Kidney (tissue), 13 donors: ENCODE measurements at regions not wholly inside any gene's neighbourhood (a gene's known extent, or its start where the extent isn't known, plus 50 kb on each side); places are given as distances from the start of the nearest gene placed in this dataset.
A peak's percentile ranks its signal among the peaks of the same experiment; 100 is the strongest.

Experiments used
- DNase-seq, 5 donors: peaks; one replicate each; pipeline ENCODE4 v3.0.0-alpha.2; 2013 to 2020
- FAIRE-seq: peaks from 2 replicates; lab custom pipeline; 2012; peaks lifted over from hg19 to GRCh38; lab: Jason Lieb, UNC
- H3K27ac ChIP-seq, 2 donors: one replicate each; pipeline ENCODE4 v1.7.0; 2013; ENCODE audit warnings: low read depth in 2 of 2, low read length in 2 of 2, inconsistent platforms in 1 of 2
- H3K27me3 ChIP-seq: one replicate; pipeline ENCODE4 v1.7.1; 2013; ENCODE audit warnings: low read length, inconsistent platforms; ENCODE audit not compliant: control insufficient read depth, insufficient read depth
- H3K36me3 ChIP-seq, 3 donors: one replicate each; pipeline versions ENCODE4 v1.7.0 to v1.7.1; 2013; ENCODE audit warnings: low read length in 3 of 3, control low read depth in 1 of 3, inconsistent platforms in 1 of 3; ENCODE audit not compliant: insufficient read depth in 3 of 3, control insufficient read depth in 2 of 3
- H3K4me1 ChIP-seq, 3 donors: one replicate each; pipeline versions ENCODE4 v1.7.0 to v1.7.1; 2013; ENCODE audit warnings: low read length in 3 of 3, inconsistent platforms in 1 of 3, low read depth in 1 of 3; ENCODE audit not compliant: control insufficient read depth in 2 of 3, insufficient read depth in 2 of 3
- H3K4me3 ChIP-seq, 3 donors: one replicate each; pipeline versions ENCODE4 v1.7.0 to v1.8.1; 2013; ENCODE audit warnings: low read length in 3 of 3, control low read depth in 1 of 3, inconsistent platforms in 1 of 3
- H3K9ac ChIP-seq, 3 donors: one replicate each; pipeline versions ENCODE4 v1.7.0 to v1.7.1; 2013; ENCODE audit warnings: low read length in 3 of 3, control low read depth in 1 of 3, inconsistent platforms in 1 of 3
- H3K9me3 ChIP-seq, 3 donors: one replicate each; pipeline versions ENCODE4 v1.7.0 to v1.7.1; 2013; ENCODE audit warnings: low read length in 3 of 3, control low read depth in 1 of 3, inconsistent platforms in 1 of 3; ENCODE audit not compliant: control insufficient read depth in 2 of 3, insufficient read depth in 1 of 3
- intact Hi-C: fragments of 100-400 bp; cut with DNase I; formaldehyde crosslinking; loops from one replicate; pipeline ENCODE4 v1.11.1; 2022
- TF ChIP-seq, protein P1 (sequence below): IDR thresholded peaks from 3 replicates; pipeline ENCODE4 v1.5.1; 2012; ENCODE audit warnings: mild to moderate bottlenecking, moderate library complexity, borderline replicate concordance; ENCODE audit not compliant: insufficient read depth; ENCODE audit errors: extremely low read depth
- donor health status: control.
- donor health status: control.
- donor health status: control.
- donor health status: control.
- donor health status: control.
- donor health status: DM: yes; HTN: yes; CAD: no.
- donor health status: Normal renal cell carcinoma (clear cell type).

DNA sequence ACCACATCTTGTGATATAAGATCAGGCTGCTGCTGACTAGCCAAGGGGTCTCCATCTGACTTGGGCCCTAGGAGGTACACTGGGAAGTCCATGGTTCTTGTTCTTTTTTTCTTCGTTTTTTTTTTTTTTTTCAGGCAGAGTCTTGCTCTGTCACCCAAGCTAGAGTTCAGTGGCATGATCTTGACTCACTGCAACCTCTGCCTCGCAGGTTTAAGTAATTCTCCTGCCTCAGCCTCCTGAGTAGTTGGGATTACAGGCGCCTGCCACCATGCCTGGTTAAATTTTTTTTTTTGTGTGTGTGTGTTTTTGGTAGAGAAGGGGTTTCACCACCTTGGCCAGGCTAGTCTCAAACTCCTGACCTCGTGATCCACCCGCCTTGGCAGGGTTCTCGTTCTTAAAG, 178.2 kb downstream of the RMST start:
- FAIRE-seq, result no peak
- H3K4me1 ChIP-seq, result no peaks in the 10 kb centered on the region

DNA sequence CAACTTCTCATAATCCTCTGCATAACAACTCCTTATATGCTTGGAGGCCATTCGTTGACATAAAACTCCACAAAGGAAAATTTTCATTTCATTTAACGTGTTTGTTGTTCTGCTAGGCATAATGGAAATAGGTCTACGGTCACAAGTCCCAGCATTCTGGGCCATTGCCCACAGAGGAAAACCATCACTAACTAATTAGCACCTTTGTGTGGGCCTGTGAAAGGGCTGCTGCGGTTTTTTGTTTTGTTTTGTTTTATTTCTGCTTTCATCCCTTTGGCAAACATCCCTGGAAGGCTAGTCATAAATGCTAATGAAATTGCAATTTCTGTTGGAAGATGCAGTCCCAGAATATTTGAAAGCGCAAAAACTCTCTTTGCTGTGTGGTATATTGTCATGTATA, 180.3 kb downstream of the RMST start:
- intact Hi-C loops, result no loop called here
- H3K4me1 ChIP-seq, result no peaks in the 10 kb centered on the region
- no peak overlapping the region for H3K9ac ChIP-seq
- FAIRE-seq, result no peak
- no peaks in the 10 kb centered on the region for H3K27me3 ChIP-seq
- TF ChIP-seq, protein P1, sequence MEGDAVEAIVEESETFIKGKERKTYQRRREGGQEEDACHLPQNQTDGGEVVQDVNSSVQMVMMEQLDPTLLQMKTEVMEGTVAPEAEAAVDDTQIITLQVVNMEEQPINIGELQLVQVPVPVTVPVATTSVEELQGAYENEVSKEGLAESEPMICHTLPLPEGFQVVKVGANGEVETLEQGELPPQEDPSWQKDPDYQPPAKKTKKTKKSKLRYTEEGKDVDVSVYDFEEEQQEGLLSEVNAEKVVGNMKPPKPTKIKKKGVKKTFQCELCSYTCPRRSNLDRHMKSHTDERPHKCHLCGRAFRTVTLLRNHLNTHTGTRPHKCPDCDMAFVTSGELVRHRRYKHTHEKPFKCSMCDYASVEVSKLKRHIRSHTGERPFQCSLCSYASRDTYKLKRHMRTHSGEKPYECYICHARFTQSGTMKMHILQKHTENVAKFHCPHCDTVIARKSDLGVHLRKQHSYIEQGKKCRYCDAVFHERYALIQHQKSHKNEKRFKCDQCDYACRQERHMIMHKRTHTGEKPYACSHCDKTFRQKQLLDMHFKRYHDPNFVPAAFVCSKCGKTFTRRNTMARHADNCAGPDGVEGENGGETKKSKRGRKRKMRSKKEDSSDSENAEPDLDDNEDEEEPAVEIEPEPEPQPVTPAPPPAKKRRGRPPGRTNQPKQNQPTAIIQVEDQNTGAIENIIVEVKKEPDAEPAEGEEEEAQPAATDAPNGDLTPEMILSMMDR, result no peak
- no peaks in the 10 kb centered on the region for H3K36me3 ChIP-seq
- no peak for DNase-seq
- H3K4me3 ChIP-seq, result no peak overlapping the region
- H3K9me3 ChIP-seq, result no peaks in the 10 kb centered on the region
- H3K27ac ChIP-seq, result no peak overlapping the region

More for the DNA sequence above, 178.2 kb downstream of the RMST start:
- TF ChIP-seq, protein P1, result no peak
- H3K9me3 ChIP-seq, result no peaks in the 10 kb centered on the region
- no peak for DNase-seq
- H3K27ac ChIP-seq, result no peak overlapping the region
- intact Hi-C loops, result no loop called here
- H3K9ac ChIP-seq, result no peak overlapping the region
- H3K27me3 ChIP-seq, result no peaks in the 10 kb centered on the region
- no peaks in the 10 kb centered on the region for H3K36me3 ChIP-seq
- H3K4me3 ChIP-seq, result no peak overlapping the region

DNA sequence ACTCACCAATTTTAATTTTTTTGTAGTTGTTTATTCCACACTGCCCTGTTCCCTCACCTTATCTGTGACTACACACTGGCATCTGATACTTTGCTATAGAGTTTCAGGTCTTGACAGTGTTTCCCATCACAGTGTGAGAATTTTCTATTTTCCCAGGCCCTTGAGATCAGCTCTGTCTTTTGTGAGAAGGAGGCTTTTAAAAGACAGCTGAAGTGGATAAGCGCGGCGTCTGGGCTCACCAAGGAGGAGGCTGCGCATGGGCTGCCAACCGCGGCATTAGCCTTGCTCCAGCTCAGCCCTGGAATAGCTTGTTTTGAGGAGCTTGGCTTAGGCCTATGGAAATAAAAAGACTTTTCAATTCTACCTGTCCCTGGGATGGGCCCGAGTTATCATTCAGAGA, 181.3 kb downstream of the RMST start:
- TF ChIP-seq, protein P1, result no peak
- H3K9me3 ChIP-seq, result no peaks in the 10 kb centered on the region
- intact Hi-C loops, result no loop called here
- H3K4me1 ChIP-seq, result no peaks in the 10 kb centered on the region
- FAIRE-seq, result no peak
- no peaks in the 10 kb centered on the region for H3K36me3 ChIP-seq
- DNase-seq, result peak in 4 of 5 donors; percentile 64 to 83 (median 75)
- H3K9ac ChIP-seq, result no peak overlapping the region
- no peaks in the 10 kb centered on the region for H3K27me3 ChIP-seq
- no peak overlapping the region for H3K4me3 ChIP-seq
- H3K27ac ChIP-seq, result no peak overlapping the region

DNA sequence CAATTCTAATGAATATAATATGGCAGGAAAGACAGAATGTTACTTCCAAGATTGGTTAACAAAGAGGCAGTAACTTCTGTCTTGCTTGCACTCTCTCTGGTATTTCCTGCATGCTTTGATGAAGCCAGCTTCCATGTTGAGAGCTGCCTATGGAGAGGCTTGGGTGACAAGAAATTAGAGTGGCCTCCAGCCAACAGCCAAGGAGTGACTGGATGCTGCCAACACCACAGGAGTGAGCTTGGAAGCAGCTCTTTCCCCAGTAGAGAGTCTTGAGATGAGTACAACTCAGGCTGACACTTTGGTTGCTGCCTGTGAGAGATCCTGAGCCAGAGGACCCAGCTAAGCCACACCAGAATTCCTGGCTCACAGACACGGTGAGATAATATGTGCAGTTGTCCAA, 183.1 kb downstream of the RMST start:
- FAIRE-seq, result no peak
- no peaks in the 10 kb centered on the region for H3K4me1 ChIP-seq
- intact Hi-C loops, result no loop called here
- no peaks in the 10 kb centered on the region for H3K9me3 ChIP-seq
- TF ChIP-seq, protein P1, result no peak
- no peak overlapping the region for H3K9ac ChIP-seq
- no peak for DNase-seq
- no peak overlapping the region for H3K4me3 ChIP-seq
- no peaks in the 10 kb centered on the region for H3K36me3 ChIP-seq
- H3K27ac ChIP-seq, result no peak overlapping the region
- H3K27me3 ChIP-seq, result no peaks in the 10 kb centered on the region
